ENCODE measurements at regions not wholly inside any gene's neighbourhood (a gene's known extent, or its start where the extent isn't known, plus 50 kb on each side); places are given as distances from the start of the nearest gene placed in this dataset.
"Not testable (repeated sequence)": the region's sequence is repeated elsewhere in the genome, so short reads cannot be mapped to it uniquely, and the experiment has no call there.

GRCh38 chrX:114049063-114049462 lies 534.8 kb upstream of the HTR2C start:
- WGBS, 2 donors (ENCODE audit: low coverage in 1 of 2) = 68 to 78% methylated on average over 3 of the region's 3 CpGs
- no peaks in the 10 kb centered on the region for H3K9me3 ChIP-seq
- TF ChIP-seq POLR2A (IDR thresholded peaks at IDR 0.05) (no peak), EP300 (IDR thresholded peaks at IDR 0.05) (no peak), CTCF (IDR thresholded peaks at IDR 0.05) (no peak), POLR2AphosphoS5 (IDR thresholded peaks at IDR 0.05) (no peak)
- H3K36me3 ChIP-seq = no peaks in the 10 kb centered on the region
- no peak for ATAC-seq
- H3K27me3 ChIP-seq = no peaks in the 10 kb centered on the region
- no peaks in the 10 kb centered on the region for H3K4me1 ChIP-seq
- H3K27ac ChIP-seq = no peak overlapping the region
- H3K4me3 ChIP-seq = no peak overlapping the region

GRCh38 chrX:114047558-114047957 lies 536.3 kb upstream of the HTR2C start:
- TF ChIP-seq POLR2AphosphoS5 (IDR thresholded peaks at IDR 0.05) (no peak), EP300 (IDR thresholded peaks at IDR 0.05) (no peak), CTCF (IDR thresholded peaks at IDR 0.05) (no peak), POLR2A (IDR thresholded peaks at IDR 0.05) (no peak)
- Histone ChIP-seq H3K27ac (no peak overlapping the region), H3K27me3 (no peaks in the 10 kb centered on the region), H3K4me3 (no peak overlapping the region), H3K9me3 (no peaks in the 10 kb centered on the region), H3K36me3 (no peaks in the 10 kb centered on the region), H3K4me1 (no peaks in the 10 kb centered on the region)
- ATAC-seq = no peak
- 50 to 54% methylated on average over 2 to 5 of the region's 7 CpGs for WGBS, 2 donors (ENCODE audit: low coverage in 1 of 2)

- H3K36me3 ChIP-seq = no peaks in the 10 kb centered on the region
- H3K4me1 ChIP-seq = no peaks in the 10 kb centered on the region
- TF ChIP-seq CTCF (IDR thresholded peaks at IDR 0.05) (no peak), POLR2AphosphoS5 (IDR thresholded peaks at IDR 0.05) (no peak), EP300 (IDR thresholded peaks at IDR 0.05) (no peak), POLR2A (IDR thresholded peaks at IDR 0.05) (no peak)
- H3K27me3 ChIP-seq = no peaks in the 10 kb centered on the region
- 60 to 67% methylated on average over 3 of the region's 6 CpGs for WGBS, 2 donors (ENCODE audit: low coverage in 1 of 2)
- ATAC-seq = no peak
- H3K9me3 ChIP-seq = no peaks in the 10 kb centered on the region
- no peak overlapping the region for H3K4me3 ChIP-seq
- H3K27ac ChIP-seq = no peak overlapping the region
Measured at GRCh38 chrX:114046695-114047279, 537.1 kb upstream of the HTR2C start.

GRCh38 chrX:114041470-114041869 lies 542.4 kb upstream of the HTR2C start:
- H3K27me3 ChIP-seq, H3K9me3 ChIP-seq, ATAC-seq, H3K4me1 ChIP-seq, H3K4me3 ChIP-seq, H3K36me3 ChIP-seq, H3K27ac ChIP-seq: not testable (repeated sequence)
- 65 to 79% methylated on average over 4 of the region's 8 CpGs for WGBS, 2 donors (ENCODE audit: low coverage in 1 of 2)

GRCh38 chrX:114040661-114041269 lies 543.1 kb upstream of the HTR2C start:
- ATAC-seq, H3K9me3 ChIP-seq, H3K27me3 ChIP-seq, H3K36me3 ChIP-seq, H3K4me3 ChIP-seq, H3K4me1 ChIP-seq, H3K27ac ChIP-seq: not testable (repeated sequence)
- WGBS, 2 donors (ENCODE audit: low coverage in 1 of 2) = 71% methylated on average over 8 of the region's 18 CpGs; no CpG with 5 or more reads in 1 of the 2 donors

- WGBS, 2 donors (ENCODE audit: low coverage in 1 of 2) = 50% methylated on average over 1 of the region's 8 CpGs; no CpG with 5 or more reads in 1 of the 2 donors
- not testable (repeated sequence) for H3K27ac ChIP-seq, H3K4me3 ChIP-seq, ATAC-seq, H3K9me3 ChIP-seq, H3K36me3 ChIP-seq, H3K4me1 ChIP-seq, H3K27me3 ChIP-seq
Measured at GRCh38 chrX:114040111-114040510, 543.8 kb upstream of the HTR2C start.

All from gastroesophageal sphincter (tissue), 4 donors.